ENCODE measurements at regions not wholly inside any gene's neighbourhood (a gene's known extent, or its start where the extent isn't known, plus 50 kb on each side); places are given as distances from the start of the nearest gene placed in this dataset.
"Not testable (repeated sequence)": the region's sequence is repeated elsewhere in the genome, so short reads cannot be mapped to it uniquely, and the experiment has no call there.

- no peak for DNase-seq
These were observed 573.5 kb downstream of the ANKRD50 start for GRCh38 chr4:124139044-124139443.

- DNase-seq: no peak
These were observed 568.9 kb downstream of the ANKRD50 start for GRCh38 chr4:124143632-124144031.

GRCh38 chr4:124144238-124144654 lies 568.3 kb downstream of the ANKRD50 start:
- no peak for DNase-seq

- DNase-seq: no peak
These were observed 566.5 kb downstream of the ANKRD50 start for GRCh38 chr4:124146068-124146467.

- no peak for DNase-seq
These were observed 561.5 kb downstream of the ANKRD50 start for GRCh38 chr4:124151031-124151430.

- no peak for DNase-seq
These were observed 560.4 kb downstream of the ANKRD50 start for GRCh38 chr4:124152132-124152531.

GRCh38 chr4:124155239-124155638 lies 557.3 kb downstream of the ANKRD50 start:
- no peak for DNase-seq

- DNase-seq: no peak
These were observed 555.0 kb downstream of the ANKRD50 start for GRCh38 chr4:124157396-124158083.

- no peak for DNase-seq
These were observed 549.1 kb downstream of the ANKRD50 start for GRCh38 chr4:124163401-124163800.

GRCh38 chr4:124167602-124168001 lies 544.9 kb downstream of the ANKRD50 start:
- DNase-seq: no peak

- not testable (repeated sequence) for DNase-seq
These were observed 543.0 kb downstream of the ANKRD50 start for GRCh38 chr4:124169524-124169923.

- DNase-seq: no peak
These were observed 538.6 kb downstream of the ANKRD50 start for GRCh38 chr4:124173912-124174311.

GRCh38 chr4:124177647-124178425 lies 534.7 kb downstream of the ANKRD50 start:
- no peak for DNase-seq

- DNase-seq: no peak
These were observed 534.0 kb downstream of the ANKRD50 start for GRCh38 chr4:124178449-124179021.

GRCh38 chr4:124179506-124180186 lies 532.9 kb downstream of the ANKRD50 start:
- DNase-seq: no peak

- no peak for DNase-seq
These were observed 531.5 kb downstream of the ANKRD50 start for GRCh38 chr4:124181039-124181438.

- DNase-seq: no peak
These were observed 529.3 kb downstream of the ANKRD50 start for GRCh38 chr4:124183231-124183630.

GRCh38 chr4:124183926-124184325 lies 528.6 kb downstream of the ANKRD50 start:
- no peak for DNase-seq

GRCh38 chr4:124184792-124185191 lies 527.7 kb downstream of the ANKRD50 start:
- DNase-seq: no peak

GRCh38 chr4:124188595-124188994 lies 523.9 kb downstream of the ANKRD50 start:
- DNase-seq: no peak

- DNase-seq: no peak
These were observed 523.0 kb downstream of the ANKRD50 start for GRCh38 chr4:124189545-124189944.

- DNase-seq: no peak
These were observed 521.2 kb downstream of the ANKRD50 start for GRCh38 chr4:124191329-124191728.

GRCh38 chr4:124192544-124192943 lies 520.0 kb downstream of the ANKRD50 start:
- DNase-seq: no peak

Data from SHP77 treated with DMSO at 0.1 percent for 48 hours (cell line).